Right lobe of liver (tissue), 4 donors: ENCODE measurements at regions not wholly inside any gene's neighbourhood (a gene's known extent, or its start where the extent isn't known, plus 50 kb on each side); places are given as distances from the start of the nearest gene placed in this dataset.

Source experiments
- CTCF ChIP-seq, 4 donors: fragments of 200-600 bp in 3 of 4; fragments of 450-650 bp in 1 of 4; IDR thresholded peaks; one replicate each; pipeline versions ENCODE4 v1.5.1 to v1.8.0; 2016 to 2022; ENCODE audit warnings: antibody characterized with exemption in 4 of 4, mild to moderate bottlenecking in 2 of 4
- POLR2A ChIP-seq: fragments of 450-650 bp; IDR thresholded peaks from one replicate; pipeline ENCODE4 v1.6.1; 2017; ENCODE audit warnings: antibody characterized with exemption, mild to moderate bottlenecking
- donor health status: DM: no; HTN: no; CAD: no.
- donor health status: DM: no; HTN: no; CAD: no.
- donor health status: DM: no; HTN: yes; CAD: no.

- TF ChIP-seq POLR2A (no peak), CTCF (IDR thresholded peaks at IDR 0.05) (no peak)
Measured at GRCh38 chr20:39702701-39703349, 740.7 kb downstream of the DHX35 start.
